ENCODE measurements at regions not wholly inside any gene's neighbourhood (a gene's known extent, or its start where the extent isn't known, plus 50 kb on each side); places are given as distances from the start of the nearest gene placed in this dataset.

- 96% methylated on average over 3 of the region's 3 CpGs for WGBS (ENCODE audit: insufficient coverage)
- H3K27me3 ChIP-seq (replicated peaks in 2 of 5; ENCODE audit: control insufficient read depth in 4 of 5, insufficient read depth in 5 of 5, low read length in 4 of 5), result no peaks in the 10 kb centered on the region
- no peaks in the 10 kb centered on the region for H3K4me1 ChIP-seq (ENCODE audit: control extremely low read depth in 1 of 4, control insufficient read depth in 4 of 4, insufficient read depth in 4 of 4, low read length in 3 of 4)
- ChIA-PET POLR2A (no interaction called here), CTCF (no interaction called here)
- H3K4me3 ChIP-seq (ENCODE audit: control insufficient read depth in 1 of 7, extremely low read depth in 1 of 7, insufficient read depth in 4 of 7, low read depth in 2 of 7, low read length in 6 of 7), result no peak overlapping the region
- no peak overlapping the region for H3K27ac ChIP-seq (ENCODE audit: insufficient read depth in 1 of 2, low read depth in 1 of 2, low read length in 2 of 2, poor library complexity in 1 of 2, severe bottlenecking in 2 of 2)
- no peak for DNase-seq
- no peaks in the 10 kb centered on the region for H3K9me3 ChIP-seq (ENCODE audit: control extremely low read depth in 1 of 5, control insufficient read depth in 4 of 5, insufficient read depth in 2 of 5, low read depth in 1 of 5, low read length in 4 of 5)
- H3K36me3 ChIP-seq (ENCODE audit: control insufficient read depth in 4 of 4, insufficient read depth in 4 of 4, low read length in 3 of 4), result no peaks in the 10 kb centered on the region
These were observed 178.8 kb upstream of the RFC3 start for GRCh38 chr13:33639158-33639557.

DNA sequence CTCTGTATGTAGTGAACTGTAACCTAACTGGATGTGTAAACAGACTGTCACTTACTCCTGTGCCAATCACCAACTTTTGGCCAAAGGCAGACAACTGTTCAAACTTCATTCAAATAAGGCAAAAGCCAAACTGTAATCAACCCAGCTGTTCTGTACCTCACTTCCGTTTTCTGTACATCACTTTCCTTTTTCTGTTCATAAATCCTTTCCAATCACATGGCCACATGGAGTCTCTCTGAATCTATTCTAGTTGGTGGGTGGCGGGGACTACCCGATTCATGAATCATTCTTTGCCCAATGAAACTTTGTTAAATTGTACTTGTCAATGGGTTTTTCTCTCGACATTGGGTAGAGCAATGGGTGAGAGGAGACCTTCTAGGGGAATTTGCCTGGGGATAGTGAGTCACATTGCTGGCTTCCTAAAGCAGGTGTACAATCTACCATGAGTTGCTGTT, 178.3 kb upstream of the RFC3 start:
- no peak for DNase-seq

DNA sequence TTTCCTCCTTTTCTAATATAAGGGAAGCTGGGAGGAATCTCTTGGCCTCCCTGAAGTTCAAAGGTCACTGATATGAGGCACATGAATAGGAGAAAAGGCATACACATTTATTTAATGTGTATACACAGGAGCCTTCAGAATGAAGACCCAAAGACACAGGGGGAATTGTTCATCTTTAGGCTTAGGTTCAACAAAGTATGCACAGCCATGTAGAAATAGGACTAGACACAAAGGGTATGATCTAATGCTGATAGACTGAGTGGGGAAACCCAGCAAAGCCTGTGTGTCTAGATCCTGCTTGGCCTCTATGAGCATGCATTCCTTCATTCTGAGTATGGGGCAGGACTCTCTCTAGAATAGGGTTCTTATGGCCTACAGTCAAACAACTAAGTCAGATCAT, 177.1 kb upstream of the RFC3 start:
- Histone ChIP-seq H3K27ac (ENCODE audit: insufficient read depth in 1 of 2, low read depth in 1 of 2, low read length in 2 of 2, poor library complexity in 1 of 2, severe bottlenecking in 2 of 2) (no peak overlapping the region), H3K36me3 (ENCODE audit: control insufficient read depth in 4 of 4, insufficient read depth in 4 of 4, low read length in 3 of 4) (no peaks in the 10 kb centered on the region), H3K27me3 (replicated peaks in 2 of 5; ENCODE audit: control insufficient read depth in 4 of 5, insufficient read depth in 5 of 5, low read length in 4 of 5) (no peaks in the 10 kb centered on the region), H3K4me3 (ENCODE audit: control insufficient read depth in 1 of 7, extremely low read depth in 1 of 7, insufficient read depth in 4 of 7, low read depth in 2 of 7, low read length in 6 of 7) (no peak overlapping the region), H3K4me1 (ENCODE audit: control extremely low read depth in 1 of 4, control insufficient read depth in 4 of 4, insufficient read depth in 4 of 4, low read length in 3 of 4) (peaks cover 0 to 10% (median 0%) of the 10 kb centered on the region in 4 experiments), H3K9me3 (ENCODE audit: control extremely low read depth in 1 of 5, control insufficient read depth in 4 of 5, insufficient read depth in 2 of 5, low read depth in 1 of 5, low read length in 4 of 5) (no peaks in the 10 kb centered on the region)
- no peak for DNase-seq
- POLR2A ChIA-PET, result no interaction called here
- CTCF ChIA-PET, result no interaction called here

More for the DNA sequence above, 178.3 kb upstream of the RFC3 start:
- Histone ChIP-seq H3K4me3 (ENCODE audit: control insufficient read depth in 1 of 7, extremely low read depth in 1 of 7, insufficient read depth in 4 of 7, low read depth in 2 of 7, low read length in 6 of 7) (no peak overlapping the region), H3K4me1 (ENCODE audit: control extremely low read depth in 1 of 4, control insufficient read depth in 4 of 4, insufficient read depth in 4 of 4, low read length in 3 of 4) (peaks cover 0 to 4% (median 0%) of the 10 kb centered on the region in 4 experiments), H3K27me3 (replicated peaks in 2 of 5; ENCODE audit: control insufficient read depth in 4 of 5, insufficient read depth in 5 of 5, low read length in 4 of 5) (no peaks in the 10 kb centered on the region), H3K27ac (ENCODE audit: insufficient read depth in 1 of 2, low read depth in 1 of 2, low read length in 2 of 2, poor library complexity in 1 of 2, severe bottlenecking in 2 of 2) (no peak overlapping the region), H3K36me3 (ENCODE audit: control insufficient read depth in 4 of 4, insufficient read depth in 4 of 4, low read length in 3 of 4) (no peaks in the 10 kb centered on the region), H3K9me3 (ENCODE audit: control extremely low read depth in 1 of 5, control insufficient read depth in 4 of 5, insufficient read depth in 2 of 5, low read depth in 1 of 5, low read length in 4 of 5) (no peaks in the 10 kb centered on the region)
- CTCF ChIA-PET, result no interaction called here
- WGBS (ENCODE audit: insufficient coverage), result 100% methylated on average over 3 of the region's 4 CpGs
- POLR2A ChIA-PET, result no interaction called here

DNA sequence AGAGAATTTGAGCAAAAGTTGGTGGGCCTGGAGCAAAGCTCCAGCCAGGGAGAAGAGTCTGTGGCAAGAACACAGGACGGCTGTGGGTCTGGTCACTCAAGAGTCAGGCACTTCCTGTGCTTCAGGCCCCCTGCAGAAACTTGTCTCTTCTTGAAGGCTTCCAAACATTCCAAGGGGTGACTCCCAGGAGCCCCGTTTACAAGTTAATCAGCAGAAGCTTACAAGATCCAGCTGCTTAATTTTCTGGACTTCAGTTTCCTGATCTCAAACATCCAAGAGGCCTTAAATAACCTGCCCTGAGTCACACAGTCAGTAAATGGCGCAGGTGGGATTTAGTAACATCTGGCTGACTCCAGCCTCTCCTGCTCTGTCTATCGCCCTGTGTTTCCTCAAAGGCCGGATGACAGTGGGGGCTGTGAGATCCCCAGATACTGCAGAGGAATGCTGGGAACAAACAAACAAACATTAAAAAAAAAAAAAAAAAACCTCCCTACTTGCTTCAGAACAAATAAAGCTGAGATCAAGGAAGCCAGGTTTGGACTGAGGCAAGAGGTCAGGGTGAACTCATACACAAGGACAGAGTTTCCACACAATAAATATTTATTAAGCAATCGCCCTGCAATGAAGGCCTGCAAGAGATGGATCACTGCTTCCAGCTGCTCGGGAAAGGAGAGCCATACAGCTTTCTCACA, 175.4 kb upstream of the RFC3 start:
- no peak overlapping the region for H3K27ac ChIP-seq (ENCODE audit: insufficient read depth in 1 of 2, low read depth in 1 of 2, low read length in 2 of 2, poor library complexity in 1 of 2, severe bottlenecking in 2 of 2)
- 92% methylated on average over 5 of the region's 7 CpGs for WGBS (ENCODE audit: insufficient coverage)
- ChIA-PET POLR2A (no interaction called here), CTCF (no interaction called here)
- no peaks in the 10 kb centered on the region for H3K9me3 ChIP-seq (ENCODE audit: control extremely low read depth in 1 of 5, control insufficient read depth in 4 of 5, insufficient read depth in 2 of 5, low read depth in 1 of 5, low read length in 4 of 5)
- H3K27me3 ChIP-seq (replicated peaks in 2 of 5; ENCODE audit: control insufficient read depth in 4 of 5, insufficient read depth in 5 of 5, low read length in 4 of 5), result no peaks in the 10 kb centered on the region
- H3K4me1 ChIP-seq (ENCODE audit: control extremely low read depth in 1 of 4, control insufficient read depth in 4 of 4, insufficient read depth in 4 of 4, low read length in 3 of 4), result peaks cover 0 to 10% (median 0%) of the 10 kb centered on the region in 4 experiments
- DNase-seq, result no peak
- no peak overlapping the region for H3K4me3 ChIP-seq (ENCODE audit: control insufficient read depth in 1 of 7, extremely low read depth in 1 of 7, insufficient read depth in 4 of 7, low read depth in 2 of 7, low read length in 6 of 7)
- H3K36me3 ChIP-seq (ENCODE audit: control insufficient read depth in 4 of 4, insufficient read depth in 4 of 4, low read length in 3 of 4), result no peaks in the 10 kb centered on the region

- WGBS (ENCODE audit: insufficient coverage), result 53% methylated on average over 3 of the region's 8 CpGs
- Histone ChIP-seq H3K9me3 (ENCODE audit: control extremely low read depth in 1 of 5, control insufficient read depth in 4 of 5, insufficient read depth in 2 of 5, low read depth in 1 of 5, low read length in 4 of 5) (no peaks in the 10 kb centered on the region), H3K36me3 (ENCODE audit: control insufficient read depth in 4 of 4, insufficient read depth in 4 of 4, low read length in 3 of 4) (no peaks in the 10 kb centered on the region), H3K27ac (ENCODE audit: insufficient read depth in 1 of 2, low read depth in 1 of 2, low read length in 2 of 2, poor library complexity in 1 of 2, severe bottlenecking in 2 of 2) (no peak overlapping the region), H3K4me3 (ENCODE audit: control insufficient read depth in 1 of 7, extremely low read depth in 1 of 7, insufficient read depth in 4 of 7, low read depth in 2 of 7, low read length in 6 of 7) (no peak overlapping the region), H3K27me3 (replicated peaks in 2 of 5; ENCODE audit: control insufficient read depth in 4 of 5, insufficient read depth in 5 of 5, low read length in 4 of 5) (no peaks in the 10 kb centered on the region), H3K4me1 (ENCODE audit: control extremely low read depth in 1 of 4, control insufficient read depth in 4 of 4, insufficient read depth in 4 of 4, low read length in 3 of 4) (peaks cover 0 to 10% (median 0%) of the 10 kb centered on the region in 4 experiments)
- DNase-seq, result peak in 1 of 3 donors; percentile 8
- ChIA-PET POLR2A (no interaction called here), CTCF (interaction anchor here (1.1 kb wide), 1 partner anchor 10 kb away, joined by 3 read pairs; no protein-coding TSS in a partner anchor)
These were observed 173.1 kb upstream of the RFC3 start for GRCh38 chr13:33644581-33645543.

DNA sequence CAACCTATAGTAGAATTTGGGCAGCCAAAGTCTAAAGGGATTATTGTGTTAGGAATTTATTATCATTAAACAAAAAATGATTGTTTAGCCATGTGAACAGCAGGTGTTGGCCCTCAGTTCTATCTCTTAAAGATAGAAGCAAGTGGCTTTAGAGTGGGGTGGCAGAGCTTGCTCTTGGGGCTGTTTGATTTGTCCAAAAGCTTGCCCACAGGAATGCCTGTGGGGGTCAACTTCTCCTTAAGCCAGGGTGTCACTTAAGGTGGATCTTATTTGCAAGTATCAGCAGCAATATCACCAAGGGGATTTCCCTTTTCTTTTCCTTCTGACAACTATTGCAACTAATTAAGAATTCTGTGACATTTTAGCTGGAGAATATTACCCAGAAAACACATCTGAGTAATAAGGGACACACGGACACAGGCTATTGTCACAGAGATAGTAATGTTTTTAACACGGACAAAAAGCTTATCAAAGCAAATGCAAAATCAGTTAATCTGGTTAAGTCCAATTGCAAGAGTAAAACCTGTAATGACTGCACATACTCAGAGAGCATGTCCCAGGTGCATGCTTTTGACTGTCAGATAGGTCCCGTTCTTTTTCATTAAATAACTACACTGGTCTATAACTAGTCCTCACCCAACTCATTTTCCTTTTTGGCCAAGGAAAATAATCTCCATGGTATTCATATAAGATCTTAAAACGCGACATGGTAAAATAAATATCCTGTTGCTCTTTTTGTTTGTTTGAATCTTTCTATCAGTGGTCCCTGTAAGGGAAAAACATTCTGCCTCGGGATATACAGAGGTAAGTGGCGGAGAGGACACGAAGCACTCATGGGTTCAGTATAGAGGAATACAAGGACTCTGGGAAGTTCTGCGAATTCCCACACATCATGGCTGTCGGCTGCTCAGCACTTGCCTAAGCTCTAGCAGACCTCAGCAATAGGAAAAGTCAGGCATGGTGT, 172.1 kb upstream of the RFC3 start:
- no peaks in the 10 kb centered on the region for H3K27me3 ChIP-seq (replicated peaks in 2 of 5; ENCODE audit: control insufficient read depth in 4 of 5, insufficient read depth in 5 of 5, low read length in 4 of 5)
- WGBS (ENCODE audit: insufficient coverage), result 96% methylated on average over 7 of the region's 10 CpGs
- CTCF ChIA-PET, result no interaction called here
- no peaks in the 10 kb centered on the region for H3K36me3 ChIP-seq (ENCODE audit: control insufficient read depth in 4 of 4, insufficient read depth in 4 of 4, low read length in 3 of 4)
- no peaks in the 10 kb centered on the region for H3K9me3 ChIP-seq (ENCODE audit: control extremely low read depth in 1 of 5, control insufficient read depth in 4 of 5, insufficient read depth in 2 of 5, low read depth in 1 of 5, low read length in 4 of 5)
- peaks cover 0 to 10% (median 0%) of the 10 kb centered on the region in 4 experiments for H3K4me1 ChIP-seq (ENCODE audit: control extremely low read depth in 1 of 4, control insufficient read depth in 4 of 4, insufficient read depth in 4 of 4, low read length in 3 of 4)
- POLR2A ChIA-PET, result no interaction called here
- no peak overlapping the region for H3K4me3 ChIP-seq (ENCODE audit: control insufficient read depth in 1 of 7, extremely low read depth in 1 of 7, insufficient read depth in 4 of 7, low read depth in 2 of 7, low read length in 6 of 7)
- DNase-seq, result no peak
- no peak overlapping the region for H3K27ac ChIP-seq (ENCODE audit: insufficient read depth in 1 of 2, low read depth in 1 of 2, low read length in 2 of 2, poor library complexity in 1 of 2, severe bottlenecking in 2 of 2)
